ENCODE measurements at regions not wholly inside any gene's neighbourhood (a gene's known extent, or its start where the extent isn't known, plus 50 kb on each side); places are given as distances from the start of the nearest gene placed in this dataset.

DNA sequence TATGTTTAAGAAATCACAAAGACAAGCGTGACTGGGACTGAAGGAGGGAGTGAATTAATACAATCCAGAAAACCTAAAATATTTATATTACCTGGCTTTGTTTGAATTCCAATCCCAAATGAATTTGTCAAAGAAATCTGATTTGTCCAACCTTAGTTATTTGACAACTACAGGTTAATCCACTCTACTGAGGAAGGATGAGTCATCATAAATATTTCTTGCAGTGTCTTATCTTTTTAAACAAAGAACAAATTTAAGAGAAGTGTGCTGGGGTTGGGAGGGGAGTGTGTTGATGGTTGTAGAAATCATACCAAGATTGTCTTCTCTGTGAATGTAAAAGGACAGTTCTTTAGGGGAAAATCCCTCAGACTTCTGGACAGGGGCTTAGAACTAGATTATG is 1106.3 kb upstream of the SLC39A10 start:
- TF ChIP-seq, protein P1, sequence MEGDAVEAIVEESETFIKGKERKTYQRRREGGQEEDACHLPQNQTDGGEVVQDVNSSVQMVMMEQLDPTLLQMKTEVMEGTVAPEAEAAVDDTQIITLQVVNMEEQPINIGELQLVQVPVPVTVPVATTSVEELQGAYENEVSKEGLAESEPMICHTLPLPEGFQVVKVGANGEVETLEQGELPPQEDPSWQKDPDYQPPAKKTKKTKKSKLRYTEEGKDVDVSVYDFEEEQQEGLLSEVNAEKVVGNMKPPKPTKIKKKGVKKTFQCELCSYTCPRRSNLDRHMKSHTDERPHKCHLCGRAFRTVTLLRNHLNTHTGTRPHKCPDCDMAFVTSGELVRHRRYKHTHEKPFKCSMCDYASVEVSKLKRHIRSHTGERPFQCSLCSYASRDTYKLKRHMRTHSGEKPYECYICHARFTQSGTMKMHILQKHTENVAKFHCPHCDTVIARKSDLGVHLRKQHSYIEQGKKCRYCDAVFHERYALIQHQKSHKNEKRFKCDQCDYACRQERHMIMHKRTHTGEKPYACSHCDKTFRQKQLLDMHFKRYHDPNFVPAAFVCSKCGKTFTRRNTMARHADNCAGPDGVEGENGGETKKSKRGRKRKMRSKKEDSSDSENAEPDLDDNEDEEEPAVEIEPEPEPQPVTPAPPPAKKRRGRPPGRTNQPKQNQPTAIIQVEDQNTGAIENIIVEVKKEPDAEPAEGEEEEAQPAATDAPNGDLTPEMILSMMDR (conservative IDR thresholded peaks at IDR 0.05), result no peak
- no peak for TF ChIP-seq EZH2 (IDR thresholded peaks at IDR 0.05; ENCODE audit: low read depth)

Measured in PC-9 (cell line).